ENCODE measurements at regions not wholly inside any gene's neighbourhood (a gene's known extent, or its start where the extent isn't known, plus 50 kb on each side); places are given as distances from the start of the nearest gene placed in this dataset.

DNA sequence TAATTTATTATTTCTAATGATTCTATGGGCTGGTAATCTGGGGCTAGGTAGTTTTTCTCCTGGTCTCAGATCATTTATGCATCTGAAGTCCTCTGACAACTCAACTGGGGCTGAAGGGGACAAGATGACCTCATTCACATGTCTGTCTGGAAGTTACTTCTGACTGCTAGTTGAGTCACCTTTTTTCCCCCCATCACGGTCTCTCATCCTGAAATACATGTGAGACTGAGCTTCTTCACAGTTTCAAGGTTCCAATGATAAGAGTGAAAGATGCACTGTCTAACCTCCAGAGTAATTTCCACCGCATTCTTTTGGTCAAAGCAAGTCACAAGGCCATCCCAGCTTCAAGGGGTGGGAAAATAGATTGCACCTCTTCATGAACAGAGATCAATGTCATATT lies 356.7 kb upstream of the RPS6KA3 start:
- Histone ChIP-seq H3K4me2 (ENCODE audit: insufficient read depth, low read length) (no peak overlapping the region), H2AFZ (ENCODE audit: low read depth, low read length) (no peak overlapping the region), H3K36me3 (ENCODE audit: control insufficient read depth, insufficient read depth, low read length) (no peaks in the 10 kb centered on the region), H3K9ac (ENCODE audit: insufficient read depth in 1 of 2, low read depth in 2 of 2, low read length in 2 of 2) (no peak overlapping the region), H3K4me3 (no peak overlapping the region), H3K9me1 (ENCODE audit: control insufficient read depth, insufficient read depth, low read length) (no peaks in the 10 kb centered on the region), H3K4me1 (replicated peaks in 1 of 2; ENCODE audit: control insufficient read depth in 2 of 2, insufficient read depth in 2 of 2, low read length in 2 of 2) (no peaks in the 10 kb centered on the region), H4K20me1 (replicated peaks; ENCODE audit: control insufficient read depth, insufficient read depth, low read length) (no peaks in the 10 kb centered on the region), H3K79me2 (ENCODE audit: control insufficient read depth, insufficient read depth, low read length) (no peaks in the 10 kb centered on the region), H3K27me3 (ENCODE audit: control insufficient read depth in 2 of 2, insufficient read depth in 2 of 2, low read length in 2 of 2) (no peaks in the 10 kb centered on the region), H3K27ac (ENCODE audit: extremely low read depth, low read depth, low read length) (no peak overlapping the region), H3K9me3 (replicated peaks; ENCODE audit: control insufficient read depth, insufficient read depth, low read depth, low read length) (no peaks in the 10 kb centered on the region)
- TF ChIP-seq PHTF2 (CRISPR knock-in tag; IDR thresholded peaks at IDR 0.05): no peak
- no peak for TF ChIP-seq SOX6 (IDR thresholded peaks at IDR 0.05)
- no peak for TF ChIP-seq ZNF431 (CRISPR knock-in tag; IDR thresholded peaks at IDR 0.05)
- no peak for TF ChIP-seq SMARCA5 (IDR thresholded peaks at IDR 0.05)
- TF ChIP-seq HBP1 (CRISPR knock-in tag; IDR thresholded peaks at IDR 0.05): no peak
- TF ChIP-seq ZNF551 (CRISPR knock-in tag; IDR thresholded peaks at IDR 0.05): no peak
- TF ChIP-seq ZNF134 (CRISPR knock-in tag; conservative IDR thresholded peaks at IDR 0.05): no peak
- no peak for TF ChIP-seq POLR2AphosphoS5 (IDR thresholded peaks at IDR 0.05; ENCODE audit: control insufficient read depth, insufficient read depth, low read depth, low read length)
- intact Hi-C loops (cut with micrococcal nuclease): no loop called here
- CTCF ChIA-PET (ENCODE audit: low intra/inter-chr PET ratio): no interaction called here
- BruUV-seq (replicated peaks): no TSS peak
- POLR2A ChIA-PET: interaction anchor here (0.7 kb wide), 1 partner anchor 1337 kb away, joined by 3 read pairs; no protein-coding TSS in a partner anchor
- in situ Hi-C loops (cut with MboI): no loop called here
- DNase-seq (ENCODE audit: extremely low read depth in 1 of 4, low spot score in 3 of 4): no peak
- no peak for FAIRE-seq
- ATAC-seq: no peak
- 0% methylated on average over 2 of the region's 2 CpGs for WGBS (ENCODE audit: insufficient coverage, low coverage, missing lambda C conversion rate)

Measured in K562 (cell line).